Liver (tissue), 7 donors: ENCODE measurements at regions not wholly inside any gene's neighbourhood (a gene's known extent, or its start where the extent isn't known, plus 50 kb on each side); places are given as distances from the start of the nearest gene placed in this dataset.

Experiments
- DNase-seq: peaks from one replicate; pipeline ENCODE4 v3.0.0-alpha.2; 2017; ENCODE audit warnings: low spot score
- H3K27ac ChIP-seq, 2 donors: one replicate each; pipeline ENCODE4 v1.7.0; 2013; ENCODE audit warnings: inconsistent platforms in 2 of 2, low read length in 2 of 2, control low read depth in 1 of 2, low read depth in 1 of 2, mild to moderate bottlenecking in 1 of 2
- H3K27me3 ChIP-seq, 4 donors: one replicate each; pipeline versions ENCODE4 v1.6.1 to v1.7.0; 2013; ENCODE audit warnings: low read length in 3 of 4, inconsistent platforms in 1 of 4, mild to moderate bottlenecking in 1 of 4, moderate library complexity in 1 of 4; ENCODE audit not compliant: control insufficient read depth in 4 of 4, insufficient read depth in 4 of 4
- H3K36me3 ChIP-seq, 4 donors: one replicate each; pipeline versions ENCODE4 v1.6.1 to v1.7.0; 2013; ENCODE audit warnings: low read length in 3 of 4, mild to moderate bottlenecking in 3 of 4, low read depth in 1 of 4, moderate library complexity in 1 of 4; ENCODE audit not compliant: control insufficient read depth in 4 of 4, insufficient read depth in 3 of 4
- H3K4me1 ChIP-seq, 4 donors: one replicate each; pipeline versions ENCODE4 v1.6.1 to v1.7.0; 2013; ENCODE audit warnings: low read length in 3 of 4, mild to moderate bottlenecking in 3 of 4, moderate library complexity in 1 of 4; ENCODE audit not compliant: control insufficient read depth in 4 of 4, insufficient read depth in 4 of 4
- H3K4me3 ChIP-seq, 3 donors: one replicate each; pipeline versions ENCODE4 v1.6.1 to v1.7.0; 2013; ENCODE audit warnings: low read length in 3 of 3, control low read depth in 1 of 3, low read depth in 1 of 3, mild to moderate bottlenecking in 1 of 3
- H3K9ac ChIP-seq, 2 donors: one replicate each; pipeline ENCODE4 v1.7.0; 2013; ENCODE audit warnings: low read length in 2 of 2, mild to moderate bottlenecking in 2 of 2, moderate library complexity in 2 of 2, control low read depth in 1 of 2, low read depth in 1 of 2
- H3K9me3 ChIP-seq, 4 donors: one replicate each; pipeline versions ENCODE4 v1.6.1 to v1.7.0; 2013; ENCODE audit warnings: low read length in 3 of 4; ENCODE audit not compliant: control insufficient read depth in 4 of 4
- CTCF ChIP-seq: fragments of 150-350 bp; IDR thresholded peaks from 2 replicates; pipeline ENCODE4 v1.5.1; 2017; ENCODE audit warnings: improper control_type of control experiment, low read depth, low read length; ENCODE audit not compliant: missing input control
- EGR1 ChIP-seq, 2 donors: IDR thresholded peaks; 2 replicates each; pipeline ENCODE4 v1.6.1; 2016 to 2018; ENCODE audit warnings: antibody characterized with exemption in 2 of 2, low read depth in 2 of 2
- FOXA1 ChIP-seq: IDR thresholded peaks from 2 replicates; pipeline ENCODE4 v1.6.1; 2016; ENCODE audit warnings: antibody characterized with exemption
- FOXA2 ChIP-seq: IDR thresholded peaks from 2 replicates; pipeline ENCODE4 v1.6.1; 2016; ENCODE audit warnings: antibody characterized with exemption
- GABPA ChIP-seq, 2 donors: IDR thresholded peaks in 1 of 2; conservative IDR thresholded peaks in 1 of 2; 2 replicates each; pipeline ENCODE4 v1.6.1; 2016; ENCODE audit warnings: antibody characterized with exemption in 2 of 2, mild to moderate bottlenecking in 1 of 2, moderate library complexity in 1 of 2
- HNF4A ChIP-seq, 2 donors: conservative IDR thresholded peaks; 2 replicates each; pipeline ENCODE4 v1.6.1; 2016; ENCODE audit warnings: antibody characterized with exemption in 2 of 2, mild to moderate bottlenecking in 2 of 2
- HNF4G ChIP-seq: IDR thresholded peaks from 2 replicates; pipeline ENCODE4 v1.6.1; 2016; ENCODE audit warnings: antibody characterized with exemption
- JUND ChIP-seq, 2 donors: IDR thresholded peaks; 2 replicates each; pipeline ENCODE4 v1.6.1; 2016; ENCODE audit warnings: antibody characterized with exemption in 2 of 2
- NR2F2 ChIP-seq: IDR thresholded peaks from 2 replicates; pipeline ENCODE4 v1.6.1; 2016; ENCODE audit warnings: antibody characterized with exemption
- RAD21 ChIP-seq, 2 donors: IDR thresholded peaks; 2 replicates each; pipeline ENCODE4 v1.6.1; 2016; ENCODE audit warnings: antibody characterized with exemption in 2 of 2, mild to moderate bottlenecking in 2 of 2
- REST ChIP-seq: IDR thresholded peaks from 2 replicates; pipeline ENCODE4 v1.6.1; 2016; ENCODE audit warnings: antibody characterized with exemption, mild to moderate bottlenecking
- RXRA ChIP-seq, 2 donors: IDR thresholded peaks; 2 replicates each; pipeline ENCODE4 v1.6.1; 2017 to 2018; ENCODE audit warnings: antibody characterized with exemption in 2 of 2, mild to moderate bottlenecking in 1 of 2
- SP1 ChIP-seq: IDR thresholded peaks from 2 replicates; pipeline ENCODE4 v1.6.1; 2018; ENCODE audit warnings: antibody characterized with exemption, mild to moderate bottlenecking
- TAF1 ChIP-seq: conservative IDR thresholded peaks from 2 replicates; pipeline ENCODE4 v1.6.1; 2016; ENCODE audit warnings: antibody characterized with exemption, mild to moderate bottlenecking
- YY1 ChIP-seq: IDR thresholded peaks from 2 replicates; pipeline ENCODE4 v1.6.1; 2016; ENCODE audit warnings: antibody characterized with exemption, mild to moderate bottlenecking
- ZBTB33 ChIP-seq: IDR thresholded peaks from 2 replicates; pipeline ENCODE4 v1.6.1; 2016; ENCODE audit warnings: antibody characterized with exemption
- TF ChIP-seq, protein P1 (sequence below): IDR thresholded peaks from 2 replicates; pipeline ENCODE4 v1.6.1; 2016; ENCODE audit warnings: antibody characterized with exemption
- TF ChIP-seq, protein P2 (sequence below): IDR thresholded peaks from 2 replicates; pipeline ENCODE4 v1.6.1; 2016; ENCODE audit warnings: antibody characterized with exemption
- donor health status: healthy.
- donor health status: healthy.
- donor health status: healthy.
- donor health status: healthy.

DNA sequence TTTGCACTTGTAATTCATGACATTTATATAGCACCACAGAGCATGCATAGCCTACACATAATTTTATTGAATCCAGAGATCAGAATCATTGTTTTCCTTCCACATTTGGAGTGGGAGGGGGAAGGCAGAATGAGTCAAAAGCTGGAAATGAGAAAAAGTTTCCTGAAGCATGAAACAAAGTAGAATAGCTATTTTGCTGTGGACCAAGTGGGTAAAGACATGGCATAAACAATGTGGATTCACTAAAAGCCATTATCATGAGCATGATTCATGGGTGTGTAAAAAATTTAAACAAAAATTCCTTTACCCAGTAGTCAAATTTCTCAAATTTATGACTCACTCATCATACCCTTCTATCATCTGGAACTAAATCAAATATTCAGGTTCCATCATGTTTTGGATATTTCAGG, 97.9 kb downstream of the YIPF5 start:
- TF ChIP-seq FOXA2 (no peak), EGR1 (IDR thresholded peaks at IDR 0.05; ENCODE audit: low read depth in 2 of 2) (no peak), JUND (IDR thresholded peaks at IDR 0.05) (no peak), ZBTB33 (no peak), REST (no peak), RAD21 (IDR thresholded peaks at IDR 0.05) (no peak), FOXA1 (no peak), HNF4A (conservative IDR thresholded peaks at IDR 0.05) (no peak), NR2F2 (no peak), TAF1 (no peak), HNF4G (no peak), YY1 (no peak), GABPA (IDR thresholded peaks at IDR 0.05 in 1 of 2, conservative IDR thresholded peaks at IDR 0.05 in 1 of 2) (no peak), RXRA (IDR thresholded peaks at IDR 0.05) (no peak), SP1 (no peak), CTCF (no peak)
- TF ChIP-seq, protein P1, sequence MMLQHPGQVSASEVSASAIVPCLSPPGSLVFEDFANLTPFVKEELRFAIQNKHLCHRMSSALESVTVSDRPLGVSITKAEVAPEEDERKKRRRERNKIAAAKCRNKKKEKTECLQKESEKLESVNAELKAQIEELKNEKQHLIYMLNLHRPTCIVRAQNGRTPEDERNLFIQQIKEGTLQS: no peak
- TF ChIP-seq, protein P2, sequence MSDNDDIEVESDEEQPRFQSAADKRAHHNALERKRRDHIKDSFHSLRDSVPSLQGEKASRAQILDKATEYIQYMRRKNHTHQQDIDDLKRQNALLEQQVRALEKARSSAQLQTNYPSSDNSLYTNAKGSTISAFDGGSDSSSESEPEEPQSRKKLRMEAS: no peak
- no peaks in the 10 kb centered on the region for H3K27me3 ChIP-seq
- H3K27ac ChIP-seq: no peak overlapping the region
- no peaks in the 10 kb centered on the region for H3K4me1 ChIP-seq
- H3K9ac ChIP-seq: no peak overlapping the region
- H3K9me3 ChIP-seq: peaks cover 0 to 8% (median under 1%) of the 10 kb centered on the region in 4 donors
- DNase-seq: no peak
- H3K36me3 ChIP-seq: no peaks in the 10 kb centered on the region
- H3K4me3 ChIP-seq: no peak overlapping the region
